PC-3 (cell line): ENCODE measurements at regions not wholly inside any gene's neighbourhood (a gene's known extent, or its start where the extent isn't known, plus 50 kb on each side); places are given as distances from the start of the nearest gene placed in this dataset.

Experiments
- ATAC-seq: fragments of 200-7000 bp; cut with Tn5 transposase; 2 replicates; pipeline ENCODE4 v1.9.1; 2020; ENCODE audit warnings: mild to moderate bottlenecking, moderate library complexity
- BruUV-seq: library from RNA; stranded (reverse); fragments of 400-500 nt; replicated peaks from 2 replicates; lab custom pipeline; 2021; lab: Mats Ljungman, UMichigan
- CTCF ChIA-PET: fragments of 300-600 bp; sonication (Branson Sonifier 250); formaldehyde crosslinking; loops from one replicate; lab custom pipeline; 2022; ENCODE audit warnings: antibody characterized with exemption; lab: Charles Lee
- POLR2A ChIA-PET: fragments of 300-600 bp; sonication (Branson Sonifier 250); formaldehyde crosslinking; loops from one replicate; lab custom pipeline; 2022; ENCODE audit warnings: antibody characterized with exemption; ENCODE audit not compliant: unreplicated experiment; lab: Charles Lee
- DNase-seq: peaks from one replicate; pipeline ENCODE4 v3.0.0-alpha.2; 2015
- H2AFZ ChIP-seq: fragments of 300-600 bp; sonication (generic); 2 replicates; pipeline ENCODE4 v1.6.0; 2016; ENCODE audit warnings: antibody characterized with exemption, low read length
- H3F3A ChIP-seq: fragments of 300-600 bp; sonication (generic); one replicate; pipeline ENCODE4 v1.6.0; 2017; ENCODE audit warnings: antibody characterized with exemption, low read length, control low read depth, mild to moderate bottlenecking; ENCODE audit not compliant: unreplicated experiment
- H3K27ac ChIP-seq: fragments of 300-600 bp; sonication (generic); 2 replicates; pipeline ENCODE4 v1.5.1; 2016; ENCODE audit warnings: mild to moderate bottlenecking, low read length
- H3K27me3 ChIP-seq: fragments of 300-600 bp; sonication (generic); 2 replicates; pipeline ENCODE4 v1.6.1; 2016; ENCODE audit warnings: low read length, mixed read lengths
- H3K36me3 ChIP-seq: fragments of 300-600 bp; sonication (generic); 2 replicates; pipeline ENCODE4 v1.6.1; 2016; ENCODE audit warnings: low read depth, mixed run types, low read length, mixed read lengths
- H3K4me1 ChIP-seq: fragments of 300-600 bp; sonication (generic); 2 replicates; pipeline ENCODE4 v1.5.1; 2016; ENCODE audit warnings: low read length; ENCODE audit not compliant: insufficient read depth
- H3K4me2 ChIP-seq: fragments of 300-600 bp; sonication (generic); 2 replicates; pipeline ENCODE4 v1.6.0; 2016; ENCODE audit warnings: low read length
- H3K4me3 ChIP-seq: fragments of 300-600 bp; sonication (generic); 2 replicates; pipeline ENCODE4 v1.5.1; 2016; ENCODE audit warnings: mild to moderate bottlenecking, low read length, mixed read lengths
- H3K79me2 ChIP-seq: fragments of 300-600 bp; sonication (generic); 2 replicates; pipeline ENCODE4 v1.6.1; 2017; ENCODE audit warnings: low read length, mixed read lengths
- H3K9ac ChIP-seq: fragments of 300-600 bp; sonication (generic); 2 replicates; pipeline ENCODE4 v1.6.0; 2016; ENCODE audit warnings: mild to moderate bottlenecking, low read length
- H3K9me2 ChIP-seq: fragments of 300-600 bp; sonication (generic); replicated peaks from 2 replicates; pipeline ENCODE4 v1.6.1; 2016; ENCODE audit warnings: mixed run types, low read length, mixed read lengths
- H3K9me3 ChIP-seq: fragments of 300-600 bp; sonication (generic); 2 replicates; pipeline ENCODE4 v1.6.1; 2016; ENCODE audit warnings: low read length, mixed read lengths
- H4K20me1 ChIP-seq: fragments of 300-600 bp; sonication (generic); 2 replicates; pipeline ENCODE4 v1.6.1; 2016; ENCODE audit warnings: low read length, mixed read lengths
- CTCF ChIP-seq: fragments of 300-600 bp; sonication (generic); conservative IDR thresholded peaks from 2 replicates; pipeline ENCODE4 v1.5.1; 2017; ENCODE audit warnings: antibody characterized with exemption, low read depth, mild to moderate bottlenecking, low read length
- EZH2 ChIP-seq: fragments of 300-600 bp; sonication (generic); IDR thresholded peaks from one replicate; pipeline ENCODE4 v1.6.1; 2017; ENCODE audit warnings: antibody characterized with exemption, mild to moderate bottlenecking, low read length; ENCODE audit not compliant: unreplicated experiment
- EZH2phosphoT487 ChIP-seq: fragments of 300-600 bp; sonication (generic); IDR thresholded peaks from 2 replicates; pipeline ENCODE4 v1.6.1; 2018; ENCODE audit warnings: mild to moderate bottlenecking, antibody characterized with exemption, low read length, borderline replicate concordance
- intact Hi-C: fragments of 100-400 bp; cut with micrococcal nuclease; formaldehyde crosslinking; loops from 2 replicates; pipeline ENCODE4 v1.9.0; 2023

DNA sequence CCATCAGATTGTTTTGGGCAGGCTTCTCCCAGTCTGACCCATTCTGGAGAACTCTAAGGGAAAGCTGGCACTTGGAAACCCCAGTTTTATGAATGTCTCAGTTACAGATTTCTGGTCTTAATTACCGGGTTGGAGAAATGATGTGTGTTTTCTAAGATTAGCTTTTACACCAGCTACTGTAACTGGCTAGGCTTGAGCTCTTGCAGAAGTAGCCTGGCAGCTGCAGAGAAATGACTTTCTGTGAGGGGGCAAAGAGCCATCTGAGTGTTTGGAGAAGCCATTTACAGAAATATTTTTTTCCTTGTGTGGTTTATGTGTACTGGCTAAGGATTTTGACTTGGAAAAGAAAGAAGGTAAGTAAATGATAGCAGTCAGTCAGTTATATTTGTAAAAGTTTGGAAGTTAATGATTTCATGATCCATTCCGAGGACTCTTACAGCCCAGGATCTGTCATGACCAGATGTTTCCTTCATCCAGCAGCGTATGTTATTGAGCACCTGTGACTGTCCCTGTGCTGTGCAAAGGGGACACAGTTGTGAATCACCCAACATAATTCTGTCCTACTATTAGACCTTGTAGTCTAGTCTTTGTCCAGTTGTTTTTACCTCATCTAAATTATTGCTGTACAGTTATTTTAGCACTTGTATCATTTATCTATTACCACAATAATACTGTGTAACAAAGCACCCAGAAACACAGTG, 53.7 kb upstream of the GDNF start:
- Histone ChIP-seq H3K9ac (no peak overlapping the region), H3K4me1 (peaks cover 20% of the 10 kb centered on the region), H4K20me1 (no peaks in the 10 kb centered on the region), H3K4me2 (no peak overlapping the region), H3K9me2 (no peaks in the 10 kb centered on the region), H3K27ac (no peak overlapping the region), H2AFZ (no peak overlapping the region), H3K36me3 (no peaks in the 10 kb centered on the region), H3K9me3 (no peaks in the 10 kb centered on the region), H3K4me3 (no peak overlapping the region), H3K79me2 (no peaks in the 10 kb centered on the region), H3F3A (no peaks in the 10 kb centered on the region), H3K27me3 (peaks cover 3% of the 10 kb centered on the region; the same call in 1 of the 2 replicates)
- CTCF ChIA-PET, result no interaction called here
- intact Hi-C loops, result no loop called here
- ATAC-seq, result no peak
- POLR2A ChIA-PET, result interaction anchor here (0.5 kb wide), 1 partner anchor 308 kb away, joined by 4 read pairs; no protein-coding TSS in a partner anchor
- no peak for TF ChIP-seq EZH2phosphoT487
- no peak for TF ChIP-seq EZH2
- TF ChIP-seq CTCF, result no peak
- no peak for DNase-seq
- BruUV-seq, result no TSS peak

GRCh38 chr5:37892586-37892985, 52.7 kb upstream of the GDNF start:
- Histone ChIP-seq H3K36me3 (no peaks in the 10 kb centered on the region), H3K9me2 (no peaks in the 10 kb centered on the region), H3K4me1 (peaks cover 28% of the 10 kb centered on the region), H3K79me2 (no peaks in the 10 kb centered on the region), H3K9ac (no peak overlapping the region), H2AFZ (no peak overlapping the region), H3K27ac (no peak overlapping the region), H3K9me3 (no peaks in the 10 kb centered on the region), H4K20me1 (no peaks in the 10 kb centered on the region), H3F3A (no peaks in the 10 kb centered on the region), H3K4me2 (no peak overlapping the region), H3K27me3 (peaks cover 2% of the 10 kb centered on the region; the same call in 1 of the 2 replicates), H3K4me3 (no peak overlapping the region)
- no peak for DNase-seq
- no peak for TF ChIP-seq EZH2phosphoT487
- no peak for TF ChIP-seq EZH2
- TF ChIP-seq CTCF, result no peak
- ChIA-PET POLR2A (no interaction called here), CTCF (no interaction called here)
- ATAC-seq, result no peak
- no TSS peak for BruUV-seq
- intact Hi-C loops, result no loop called here

DNA sequence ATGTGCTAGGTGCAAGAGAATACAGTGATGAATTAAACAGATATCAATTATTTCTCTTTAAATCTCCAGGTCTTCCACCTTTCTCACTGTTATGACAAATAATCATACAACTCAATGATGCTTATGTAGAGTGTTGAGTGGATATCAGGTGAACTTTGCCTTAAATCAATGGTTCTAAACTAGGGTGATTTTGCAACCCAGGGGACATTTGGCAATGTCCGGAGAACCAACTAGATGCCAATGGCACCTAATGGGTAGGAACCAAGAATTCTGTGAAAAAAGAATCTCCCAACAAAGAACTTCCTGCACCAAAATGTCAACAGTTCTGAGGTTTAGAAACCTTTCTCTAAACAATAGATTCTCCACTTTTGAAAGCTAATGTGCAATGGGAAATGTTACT, 52.0 kb upstream of the GDNF start:
- H3K4me3 ChIP-seq, result no peak overlapping the region
- DNase-seq, result no peak
- H4K20me1 ChIP-seq, result no peaks in the 10 kb centered on the region
- CTCF ChIA-PET, result no interaction called here
- no peak overlapping the region for H3K9ac ChIP-seq
- no TSS peak for BruUV-seq
- H3K4me1 ChIP-seq, result peaks cover 28% of the 10 kb centered on the region
- intact Hi-C loops, result no loop called here
- no peak overlapping the region for H3K27ac ChIP-seq
- no peaks in the 10 kb centered on the region for H3F3A ChIP-seq
- H3K9me2 ChIP-seq, result no peaks in the 10 kb centered on the region
- no peak for TF ChIP-seq EZH2
- TF ChIP-seq CTCF, result no peak
- no peak for TF ChIP-seq EZH2phosphoT487
- no peak overlapping the region for H2AFZ ChIP-seq
- POLR2A ChIA-PET, result no interaction called here
- no peaks in the 10 kb centered on the region for H3K36me3 ChIP-seq
- H3K79me2 ChIP-seq, result no peaks in the 10 kb centered on the region
- no peaks in the 10 kb centered on the region for H3K27me3 ChIP-seq
- no peak for ATAC-seq
- H3K9me3 ChIP-seq, result no peaks in the 10 kb centered on the region
- no peak overlapping the region for H3K4me2 ChIP-seq
